CD4-positive, alpha-beta T cell treated with Interleukin-1 beta for 1 hour (primary cell): ENCODE measurements at regions not wholly inside any gene's neighbourhood (a gene's known extent, or its start where the extent isn't known, plus 50 kb on each side); places are given as distances from the start of the nearest gene placed in this dataset.

ENCODE experiments used
- DNase-seq, 2 donors: peaks; one replicate each; pipeline ENCODE4 v3.0.0-alpha.2; 2020 to 2022

DNA sequence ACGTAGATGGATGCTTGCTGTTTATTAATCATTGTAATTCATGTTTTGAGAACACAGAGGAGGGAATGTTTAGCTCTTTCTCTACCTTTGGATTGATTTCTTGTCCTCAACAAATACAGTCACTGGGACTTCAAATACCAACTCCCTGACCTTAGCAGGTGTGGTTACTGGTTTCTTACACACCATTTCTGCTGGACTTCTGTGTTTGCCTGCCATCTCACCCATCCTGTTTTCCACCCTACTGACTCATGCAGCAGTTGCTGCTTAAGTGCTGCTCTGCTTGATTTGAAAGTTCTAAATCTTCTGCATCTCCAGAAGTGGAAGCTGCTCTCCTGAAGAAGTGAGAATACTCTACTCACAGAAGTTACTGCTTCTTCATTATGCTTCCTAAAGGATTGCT, 170.3 kb downstream of the ZPLD1 start:
- DNase-seq = no peak

DNA sequence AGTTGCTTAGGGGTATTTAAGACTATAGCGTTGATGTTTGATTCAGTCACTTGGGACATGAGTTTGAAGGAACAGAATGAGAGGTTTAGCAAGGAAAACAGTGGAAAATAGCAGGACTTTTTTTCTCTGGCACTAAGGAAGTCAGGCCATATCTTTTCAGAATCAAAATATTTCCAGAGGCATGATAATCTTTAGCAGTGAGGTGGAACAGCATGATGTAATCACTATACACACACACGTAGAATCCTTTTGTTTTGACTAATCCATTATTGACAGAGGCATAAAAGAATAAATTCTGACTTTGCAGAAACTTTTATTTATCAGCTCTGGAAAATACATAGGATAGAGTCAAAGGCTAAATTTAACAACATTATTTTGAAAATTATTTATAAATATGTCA, 174.1 kb downstream of the ZPLD1 start:
- DNase-seq = no peak

DNA sequence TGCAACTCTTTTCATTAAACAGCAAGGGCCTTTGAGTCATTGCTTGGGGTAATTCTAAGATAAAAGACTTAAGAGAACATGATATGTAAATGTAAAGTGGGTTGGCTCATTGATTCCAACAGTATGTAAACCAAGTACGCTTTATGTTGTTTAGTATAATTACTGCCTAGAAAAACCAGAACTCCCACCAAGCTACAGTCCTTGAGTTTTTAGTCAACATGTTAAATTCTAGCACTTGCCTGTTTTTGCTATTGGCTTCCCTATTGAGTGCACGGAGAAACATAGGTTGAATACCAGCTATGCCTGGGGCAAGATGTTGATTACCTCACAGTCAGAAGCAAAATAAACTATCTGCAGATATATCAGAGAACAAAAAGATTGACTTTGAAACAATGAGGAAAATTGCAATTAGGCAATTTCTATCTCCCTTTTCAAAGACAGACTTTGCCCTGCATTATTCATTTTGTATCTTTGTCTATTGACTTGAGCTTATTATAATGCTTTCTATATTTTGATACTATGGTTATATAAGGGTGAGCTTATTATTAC, 179.3 kb downstream of the ZPLD1 start:
- DNase-seq = no peak

DNA sequence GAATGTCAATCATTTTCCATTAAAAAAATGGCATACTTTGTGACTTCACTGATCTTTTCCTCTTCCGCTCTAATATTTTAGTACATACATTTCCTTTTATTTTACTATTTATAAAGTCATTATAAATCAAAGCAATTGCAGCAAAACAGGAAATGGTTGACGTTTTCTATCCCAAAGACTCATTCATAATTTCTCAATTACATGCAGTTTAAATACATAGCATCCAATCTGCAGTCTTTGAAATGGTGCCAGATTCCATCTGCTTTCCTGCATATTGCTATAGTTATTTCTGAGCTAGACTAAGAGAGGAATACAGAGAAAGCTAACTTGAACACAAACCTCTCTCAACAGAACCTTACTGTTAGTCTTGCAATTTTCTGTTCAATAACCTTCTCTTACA, 179.8 kb downstream of the ZPLD1 start:
- no peak for DNase-seq

DNA sequence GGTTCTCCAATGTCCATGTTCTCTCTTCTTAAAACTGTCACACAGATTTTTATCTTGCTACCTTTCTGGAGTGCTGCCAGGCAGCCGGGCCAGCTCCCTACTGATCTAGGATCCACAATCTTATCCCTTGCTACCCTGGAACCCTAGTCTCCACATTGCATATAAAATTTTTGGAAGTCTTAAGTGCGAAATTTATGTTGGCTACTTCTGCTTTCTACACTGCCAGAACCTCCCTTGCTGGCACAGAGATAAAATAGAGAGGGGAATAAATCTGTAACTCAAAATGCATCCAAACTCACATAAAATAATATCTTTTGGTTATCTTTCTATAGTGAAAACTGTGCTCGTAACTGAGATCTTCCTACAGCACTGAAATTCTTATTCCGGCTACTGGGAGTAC, 182.6 kb downstream of the ZPLD1 start:
- DNase-seq = no peak

DNA sequence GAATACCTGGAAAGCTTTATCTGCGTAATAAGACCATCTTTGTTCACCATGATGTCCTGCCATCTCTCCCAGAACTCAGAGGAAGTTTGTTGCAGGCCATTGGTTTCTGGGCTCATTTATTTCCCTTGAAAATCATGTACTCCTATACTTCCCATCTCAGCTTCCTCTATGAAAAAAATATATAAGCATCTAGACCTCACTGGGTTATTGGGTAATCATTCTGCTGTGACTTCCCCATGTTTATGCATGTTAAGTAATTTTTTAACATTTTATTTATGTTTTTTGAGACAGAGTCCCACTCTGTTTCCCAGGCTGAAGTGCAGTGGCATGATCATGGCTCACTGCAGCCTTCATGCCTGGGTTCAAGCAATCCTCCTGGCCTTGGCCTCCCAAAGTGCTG, 184.5 kb downstream of the ZPLD1 start:
- DNase-seq = no peak

DNA sequence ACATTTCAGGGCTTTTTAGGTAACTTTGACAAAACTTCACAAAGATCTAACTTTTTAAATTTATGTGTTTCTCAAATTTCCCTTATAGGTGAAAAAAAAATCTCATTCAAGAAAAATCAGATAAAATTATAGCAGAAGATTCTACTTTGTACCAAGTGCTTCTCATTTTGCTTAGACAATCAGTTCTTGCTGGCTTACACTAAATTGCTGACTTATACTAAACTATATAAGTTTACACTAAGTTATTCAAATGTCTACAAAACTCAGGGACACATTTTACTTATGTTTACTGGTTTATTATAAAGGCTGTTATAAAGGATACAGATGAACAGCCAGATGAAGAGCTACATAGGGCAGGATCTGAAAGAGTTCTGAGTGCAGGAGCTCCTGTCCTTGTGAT, 195.1 kb downstream of the ZPLD1 start:
- DNase-seq = no peak

DNA sequence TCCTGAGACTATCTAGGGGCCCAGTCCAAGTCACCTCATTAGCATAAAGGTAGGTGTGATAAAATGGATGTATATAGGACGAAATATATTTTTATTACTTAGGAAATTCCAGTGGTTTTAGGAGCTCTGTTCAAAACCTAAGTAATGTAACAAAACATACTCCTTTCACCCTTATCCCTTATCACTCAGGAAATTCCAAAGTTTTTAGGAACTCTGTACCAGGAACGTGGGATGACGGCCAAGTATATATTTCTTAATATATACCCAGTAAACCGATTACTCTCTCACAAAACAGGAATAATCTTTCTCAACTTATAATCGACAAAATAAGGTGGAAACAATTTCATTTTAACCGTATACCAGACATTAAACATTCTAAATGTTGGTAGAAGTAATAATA, 195.7 kb downstream of the ZPLD1 start:
- DNase-seq = no peak

DNA sequence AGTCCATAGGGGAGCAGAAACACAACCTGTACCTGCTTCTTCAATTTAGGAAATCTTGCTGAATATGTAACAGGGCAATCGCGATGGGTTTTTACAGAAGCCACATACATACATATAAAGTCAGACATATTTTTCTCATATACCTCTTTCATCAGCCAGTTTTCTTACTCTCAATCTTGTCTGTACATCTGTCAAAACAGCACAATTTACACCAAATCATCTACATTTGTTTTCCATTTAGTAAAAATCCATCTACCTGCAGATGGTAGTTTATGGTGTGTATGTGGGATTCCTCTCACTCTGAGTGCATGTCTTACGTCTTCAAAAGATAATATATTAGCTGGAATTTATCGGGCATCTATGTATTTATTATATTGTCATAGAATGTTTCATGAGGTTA, 208.7 kb downstream of the ZPLD1 start:
- no peak for DNase-seq

DNA sequence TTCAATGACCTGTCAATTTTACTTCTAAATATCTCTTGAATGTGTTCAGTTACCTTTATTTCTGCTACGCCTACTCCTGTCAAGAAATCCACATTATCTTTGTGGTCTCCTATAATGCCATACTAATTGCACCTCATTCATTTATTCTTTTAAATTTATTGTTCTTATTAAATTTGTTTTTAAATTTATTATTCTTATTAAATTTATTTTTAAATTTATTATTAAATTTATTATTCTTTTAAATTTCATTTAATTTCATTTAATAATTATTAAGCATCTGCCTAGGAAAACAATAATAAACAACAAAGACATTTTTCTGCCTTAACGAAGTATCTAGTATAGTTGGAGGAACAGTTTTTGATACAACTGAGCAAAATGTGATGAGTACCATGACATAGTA, 211.7 kb downstream of the ZPLD1 start:
- no peak for DNase-seq

DNA sequence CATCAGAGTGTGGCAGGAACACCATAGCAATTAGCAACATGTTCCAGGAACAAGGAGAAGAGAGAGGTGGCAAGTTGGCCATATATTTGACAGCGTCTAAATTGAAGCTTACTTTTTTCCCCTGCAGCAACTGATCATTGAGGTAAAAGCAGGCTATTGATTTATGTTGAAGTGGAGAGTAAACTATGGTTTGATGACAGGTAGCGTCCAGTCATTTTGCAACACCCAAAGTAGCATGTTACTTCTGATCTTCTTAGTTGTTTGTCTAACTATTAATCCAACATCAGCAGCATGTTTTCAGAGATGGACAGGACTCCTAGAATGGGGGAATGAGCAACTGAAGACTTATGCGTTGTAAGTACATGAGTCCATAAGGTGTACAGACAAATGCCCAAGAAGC, 225.8 kb downstream of the ZPLD1 start:
- DNase-seq = no peak

DNA sequence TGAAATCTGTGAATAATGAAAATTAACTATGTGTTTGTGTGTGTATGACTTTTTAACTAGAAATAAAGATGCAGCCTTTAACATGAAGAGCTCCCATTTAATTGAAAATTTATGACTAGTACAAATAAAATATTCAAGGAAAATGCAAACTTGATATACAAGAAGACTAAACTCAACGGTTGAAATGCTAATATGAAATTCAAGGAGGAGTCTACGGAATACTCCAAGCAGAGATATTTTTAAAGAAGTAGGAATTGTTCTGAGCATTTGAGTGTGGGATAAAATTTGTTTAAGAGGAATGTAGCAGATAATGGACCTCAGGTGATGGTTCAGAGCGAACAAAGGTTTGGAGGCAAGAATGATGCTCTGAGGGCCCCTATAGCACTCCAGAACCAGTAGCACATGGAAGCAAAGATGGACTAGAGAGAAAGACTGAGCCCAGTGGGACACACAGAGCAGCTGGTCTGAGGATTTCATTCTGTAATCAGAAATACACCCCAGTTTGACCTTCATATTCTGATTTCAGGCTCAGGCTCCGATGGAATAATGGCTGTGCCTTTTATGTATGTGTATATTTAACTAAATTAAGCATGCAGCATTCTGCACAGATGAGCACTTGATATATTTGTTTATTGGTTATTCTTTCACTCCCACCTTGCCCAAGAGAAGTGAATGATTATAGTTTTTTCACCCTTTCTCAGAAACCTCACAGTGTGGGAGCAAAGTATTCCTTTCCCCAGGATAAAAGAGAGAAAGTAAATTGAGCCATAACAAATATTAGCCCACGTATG, 227.1 kb downstream of the ZPLD1 start:
- DNase-seq = no peak

DNA sequence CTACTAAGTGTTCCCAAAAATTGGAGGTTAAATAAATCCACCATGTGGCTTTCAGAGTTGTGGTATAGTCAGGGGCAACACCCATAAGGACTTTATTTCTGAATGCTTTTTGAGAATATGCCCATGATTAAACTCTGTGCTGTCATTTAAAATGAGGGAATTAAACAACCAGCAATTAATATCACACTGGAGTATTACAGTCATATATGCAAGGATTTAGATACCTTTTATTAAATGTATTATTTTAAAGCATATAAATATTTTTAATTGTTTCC, 227.6 kb downstream of the ZPLD1 start:
- DNase-seq = no peak

DNA sequence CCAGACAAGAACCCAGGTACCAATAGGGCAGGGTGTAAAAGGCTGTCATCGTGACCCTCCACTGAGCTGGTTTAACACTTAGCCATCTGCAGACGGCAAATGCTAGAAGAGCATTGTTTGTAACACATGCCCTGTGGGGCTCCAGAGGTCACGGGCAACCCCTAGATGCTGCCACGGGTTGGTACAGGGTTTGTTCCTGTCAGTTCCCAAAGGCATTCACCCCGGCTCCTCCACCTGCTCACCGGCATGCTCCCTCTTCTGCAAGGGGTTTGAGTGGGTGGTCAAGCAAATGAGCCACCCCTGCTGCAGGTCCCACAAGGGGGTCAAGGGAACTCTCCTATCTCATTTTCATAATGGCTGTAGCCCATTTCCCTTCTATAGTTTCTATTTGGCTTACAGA, 229.3 kb downstream of the ZPLD1 start:
- no peak for DNase-seq

DNA sequence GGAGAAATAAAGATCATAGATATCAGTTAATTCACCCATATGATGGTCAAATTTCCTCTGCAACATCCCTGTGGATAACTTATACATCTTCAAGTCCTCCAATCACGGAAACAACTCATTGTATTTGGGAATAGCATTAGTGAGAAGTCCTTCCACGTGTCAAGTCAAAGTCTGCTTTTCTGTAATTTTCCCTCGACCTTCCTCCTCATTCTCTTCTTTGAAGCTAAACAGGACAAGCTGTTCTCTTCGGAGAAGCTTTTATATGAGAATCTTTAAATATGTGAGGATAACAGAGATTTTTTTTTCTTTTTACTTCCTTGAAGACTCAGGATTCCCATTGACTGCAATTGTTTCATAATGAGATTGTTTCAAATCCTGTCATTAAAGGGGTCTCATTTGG, 230.4 kb downstream of the ZPLD1 start:
- no peak for DNase-seq

DNA sequence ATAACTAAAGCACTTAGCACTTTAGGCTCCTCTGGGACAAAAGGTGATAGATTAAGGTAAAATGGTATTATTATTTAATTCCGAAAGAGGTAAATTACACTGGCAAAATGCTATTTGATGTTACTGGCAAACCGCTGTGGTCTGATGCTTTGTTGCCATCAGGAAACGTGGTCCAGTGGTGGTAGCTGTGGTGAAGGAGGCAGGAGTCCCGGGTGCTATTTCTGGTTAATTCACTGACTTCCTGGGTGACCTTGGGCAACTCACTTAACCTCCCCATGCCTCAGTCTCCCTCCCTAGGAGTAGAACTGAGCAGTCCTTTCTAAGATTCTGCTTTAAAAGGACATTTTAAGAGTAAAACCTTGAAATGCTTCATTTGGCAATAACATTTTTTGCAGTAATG, 233.4 kb downstream of the ZPLD1 start:
- no peak for DNase-seq

DNA sequence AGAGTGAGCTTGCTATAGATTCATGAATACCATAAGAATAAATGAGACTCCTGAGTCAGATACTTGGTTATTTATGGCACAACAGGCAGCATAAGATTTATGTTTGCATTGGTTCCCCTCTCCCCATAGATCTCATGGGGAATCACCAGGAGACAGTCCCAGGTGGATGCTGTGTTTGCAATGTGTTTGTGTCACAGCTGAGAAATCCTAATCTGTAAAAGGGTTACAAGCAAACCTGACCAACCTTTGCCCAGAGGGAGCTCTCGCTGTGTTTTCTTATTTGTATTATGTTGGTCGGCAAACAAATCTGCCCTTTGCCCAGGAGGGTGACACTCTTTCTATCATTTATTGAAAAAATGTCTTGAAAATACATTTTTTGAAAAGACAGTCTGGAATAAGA, 236.2 kb downstream of the ZPLD1 start:
- no peak for DNase-seq

DNA sequence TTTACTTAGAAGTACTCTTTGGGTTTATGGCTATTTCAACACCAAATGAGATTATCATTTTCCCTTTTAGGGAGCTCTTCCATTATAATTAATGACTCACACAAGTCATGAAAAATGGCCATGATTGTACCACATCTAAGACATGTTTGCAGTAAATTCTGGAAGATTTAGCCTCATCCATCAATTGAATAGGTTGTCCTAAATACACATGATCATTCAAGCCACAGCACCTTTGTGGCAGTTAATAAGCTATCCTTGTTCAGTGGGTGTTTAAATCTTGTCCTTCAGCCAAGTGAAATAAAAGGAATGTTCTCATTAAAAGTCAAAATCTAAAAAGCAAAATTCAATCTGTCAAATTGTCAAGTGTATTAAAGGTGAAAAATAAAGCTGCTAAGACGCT, 237.5 kb downstream of the ZPLD1 start:
- no peak for DNase-seq

DNA sequence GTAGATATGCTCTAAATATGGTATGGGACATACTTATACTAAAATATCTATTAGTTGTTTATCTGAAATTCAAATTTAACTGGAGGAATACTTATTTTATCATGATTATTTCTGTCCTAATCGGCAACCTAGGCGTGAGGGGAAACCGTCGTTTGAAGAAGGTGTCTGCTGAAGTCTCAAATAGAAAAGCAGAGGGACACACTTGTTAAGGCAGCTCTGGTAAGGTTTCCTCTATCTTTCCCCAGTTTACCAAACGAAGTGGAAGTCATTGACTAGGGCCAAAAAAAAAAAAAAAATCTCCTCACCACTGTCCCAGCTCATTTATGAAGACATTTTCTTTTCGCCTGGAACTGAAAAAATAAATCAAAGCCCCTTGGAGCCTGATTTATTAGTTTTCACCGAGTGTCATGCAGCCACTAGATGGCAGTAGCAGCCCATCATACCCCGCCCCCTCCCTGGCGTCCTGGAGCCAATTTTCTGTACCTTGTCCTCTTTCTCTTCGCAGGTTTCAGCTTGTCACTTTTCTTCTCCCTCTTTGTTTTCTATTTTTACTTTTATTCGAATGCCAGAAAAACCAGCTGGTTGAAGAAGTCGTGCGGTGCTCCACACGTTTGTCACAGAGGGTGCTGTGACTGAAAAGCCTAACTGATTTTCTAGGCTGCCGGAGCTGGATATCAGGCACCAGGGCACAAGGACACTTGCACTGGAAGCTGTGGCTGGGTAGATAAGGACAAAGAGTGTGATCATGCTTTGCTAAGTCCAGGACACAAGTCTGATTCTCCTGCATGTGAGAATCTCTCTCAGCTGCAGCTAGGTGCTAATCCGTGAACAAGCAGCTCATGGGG, 238.7 kb downstream of the ZPLD1 start:
- peak; percentile 35 to 36 for DNase-seq

DNA sequence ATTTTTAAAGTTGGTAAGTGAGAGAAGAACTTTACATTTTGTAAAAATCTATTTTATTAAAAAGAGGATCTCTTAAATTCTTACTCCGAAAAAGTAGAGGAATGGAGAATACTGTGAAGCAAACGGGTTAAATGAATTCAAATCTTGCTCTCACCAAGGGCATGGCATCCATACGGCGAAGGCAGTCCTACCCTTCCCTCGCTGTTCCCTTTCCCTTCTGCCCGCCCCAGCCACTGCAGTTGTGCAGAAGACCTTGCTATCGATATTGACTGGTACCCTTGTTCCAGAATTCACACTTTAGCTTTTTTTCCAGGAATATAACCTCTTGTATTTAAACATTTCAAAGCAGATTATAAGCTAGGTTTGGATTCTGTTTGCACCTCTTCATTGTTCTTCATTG, 239.5 kb downstream of the ZPLD1 start:
- no peak for DNase-seq

DNA sequence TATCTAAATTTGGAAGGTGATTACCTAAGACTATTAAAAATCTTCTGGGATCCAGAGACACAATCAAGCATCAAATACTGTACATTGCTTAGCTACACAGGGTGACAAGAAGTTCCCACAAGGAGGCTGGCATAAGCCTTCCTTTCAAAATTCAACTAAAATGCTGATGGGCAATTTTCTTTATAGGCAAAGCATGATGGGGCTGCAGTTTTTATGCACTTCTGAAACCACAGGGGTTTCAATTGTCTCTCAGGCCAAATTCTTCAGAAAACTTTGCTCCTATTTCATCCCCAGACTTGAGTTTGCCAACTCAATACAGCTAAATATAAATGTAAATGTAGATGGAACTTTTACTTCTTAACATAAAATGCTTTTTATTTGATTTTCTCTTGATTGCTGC, 241.6 kb downstream of the ZPLD1 start:
- DNase-seq = no peak

DNA sequence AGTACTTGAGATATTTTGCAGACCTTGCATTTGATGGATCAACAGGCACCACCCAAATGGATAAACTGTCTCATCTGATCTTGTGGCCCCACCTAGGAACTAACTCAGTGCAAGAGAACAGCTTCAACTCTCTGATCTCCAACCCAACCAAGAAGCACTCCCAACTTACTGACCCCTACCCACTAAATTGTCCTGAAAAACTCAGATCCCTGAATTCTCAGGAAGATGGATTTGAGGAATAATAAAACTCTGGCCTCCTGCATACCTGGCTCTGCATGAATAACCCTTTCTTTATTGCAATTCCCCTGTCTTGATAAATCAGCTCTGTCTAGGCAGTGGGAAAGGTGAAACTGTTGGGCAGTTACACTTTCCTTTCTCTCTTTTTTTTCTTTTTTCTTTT, 247.9 kb downstream of the ZPLD1 start:
- DNase-seq = no peak

DNA sequence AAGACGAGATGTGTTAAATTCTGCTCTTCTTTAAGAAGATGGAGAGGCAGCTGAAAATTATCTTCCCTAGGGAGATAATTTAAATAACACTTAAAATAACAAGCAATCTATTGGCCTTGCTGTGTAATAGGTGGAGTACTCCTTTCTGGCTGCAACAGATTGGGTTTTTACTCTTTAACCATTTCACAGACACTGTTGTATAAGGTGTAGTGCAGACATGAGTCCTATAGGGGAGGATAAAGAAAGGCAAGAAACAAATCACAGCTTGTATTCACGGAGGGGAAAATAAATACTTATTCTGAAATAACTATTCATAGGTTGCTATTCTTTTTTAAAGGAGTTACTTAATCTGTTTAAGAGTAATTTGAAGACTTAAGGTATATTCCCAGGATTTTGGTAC, 252.0 kb downstream of the ZPLD1 start:
- DNase-seq = no peak

DNA sequence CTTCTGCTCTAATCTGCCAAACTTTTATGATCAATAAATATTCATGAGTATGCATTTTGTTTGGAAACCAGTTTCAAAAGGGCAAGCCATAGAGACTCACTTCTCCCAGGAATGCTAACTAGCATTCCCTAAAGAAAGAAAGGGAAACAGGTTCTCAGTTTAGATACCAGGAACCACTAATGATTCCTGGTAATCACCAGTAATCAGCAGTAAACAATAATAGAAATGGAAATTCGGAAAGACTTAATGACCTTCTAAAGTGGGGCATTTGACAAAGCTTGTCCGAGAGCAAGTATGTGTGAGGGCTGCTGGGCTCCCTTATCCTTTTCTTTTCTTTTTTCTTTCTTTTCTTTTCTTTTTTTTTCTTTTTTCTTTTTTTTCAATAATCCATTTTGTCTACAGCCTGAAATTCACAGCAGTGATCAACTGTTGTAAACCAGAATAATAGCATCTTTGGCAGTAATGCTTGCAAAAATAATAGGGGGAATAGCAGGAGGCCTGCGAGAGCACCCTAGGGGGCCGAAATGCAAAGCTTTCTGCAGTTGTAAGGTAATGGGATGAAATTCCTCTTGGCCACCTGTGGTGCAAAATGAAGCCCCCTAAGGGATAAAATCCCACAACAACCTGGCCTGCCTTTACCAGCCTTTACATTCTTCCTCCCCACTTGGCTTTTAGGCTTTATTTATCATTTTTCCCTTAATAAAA, 253.2 kb downstream of the ZPLD1 start:
- no peak for DNase-seq
